Type B pancreatic cell (in vitro differentiated cells): ENCODE measurements at regions not wholly inside any gene's neighbourhood (a gene's known extent, or its start where the extent isn't known, plus 50 kb on each side); places are given as distances from the start of the nearest gene placed in this dataset.

Source experiments
- DNase-seq: peaks from one replicate; pipeline ENCODE4 v3.0.0; 2021; ENCODE audit warnings: mixed read lengths; ENCODE audit not compliant: unreplicated experiment; ENCODE audit errors: extremely low spot score
- H3K27ac Mint-ChIP-seq: 2 replicates; pipeline ENCODE4 v1.8.0; 2021; ENCODE audit warnings: mild to moderate bottlenecking, mixed read lengths
- H3K27me3 Mint-ChIP-seq: 2 replicates; pipeline ENCODE4 v1.8.0; 2021; ENCODE audit warnings: mixed read lengths
- H3K36me3 Mint-ChIP-seq: 2 replicates; pipeline ENCODE4 v1.8.0; 2021; ENCODE audit warnings: mixed read lengths
- H3K4me1 Mint-ChIP-seq: one replicate; pipeline ENCODE4 v1.8.0; 2021; ENCODE audit warnings: mixed read lengths; ENCODE audit not compliant: unreplicated experiment
- H3K4me3 Mint-ChIP-seq: 2 replicates; pipeline ENCODE4 v1.8.0; 2021; ENCODE audit warnings: mild to moderate bottlenecking, mixed read lengths
- H3K9me3 Mint-ChIP-seq: 2 replicates; pipeline ENCODE4 v1.8.0; 2021; ENCODE audit warnings: mixed read lengths
- CTCF ChIP-seq: fragments of 200-600 bp; sonication (generic); conservative IDR thresholded peaks from 2 replicates; pipeline ENCODE4 v1.5.0; 2021; ENCODE audit warnings: antibody characterized with exemption, mild to moderate bottlenecking

DNA sequence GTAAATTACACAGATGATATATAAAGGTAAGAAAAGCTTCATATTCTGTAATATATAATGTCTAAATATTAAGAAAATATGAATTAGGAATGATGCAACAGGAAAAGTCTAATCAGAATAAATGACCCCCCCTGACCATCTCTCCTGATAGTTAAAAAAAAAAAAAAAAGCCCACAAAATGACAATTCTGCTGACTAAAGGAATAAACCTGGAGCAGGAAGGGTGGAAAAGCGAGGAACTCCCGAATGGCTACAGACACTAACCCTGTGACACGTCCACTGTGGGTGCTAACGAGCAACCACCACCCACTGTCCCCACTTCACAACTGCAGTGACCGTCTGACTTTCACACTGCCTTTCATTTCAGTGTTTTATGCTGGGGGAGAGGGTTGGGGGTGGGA is 67.6 kb upstream of the FOXQ1 start:
- Mint-ChIP-seq H3K36me3 (no peaks in the 10 kb centered on the region), H3K9me3 (no peaks in the 10 kb centered on the region), H3K4me1 (peaks cover 4% of the 10 kb centered on the region), H3K27me3 (peaks cover 11% of the 10 kb centered on the region), H3K4me3 (no peak overlapping the region), H3K27ac (no peak overlapping the region)
- TF ChIP-seq CTCF: no peak
- DNase-seq: no peak

- no peaks in the 10 kb centered on the region for H3K9me3 Mint-ChIP-seq
- no peak overlapping the region for H3K4me3 Mint-ChIP-seq
- H3K27me3 Mint-ChIP-seq: peaks cover 18% of the 10 kb centered on the region
- no peaks in the 10 kb centered on the region for H3K36me3 Mint-ChIP-seq
- H3K27ac Mint-ChIP-seq: no peak overlapping the region
- H3K4me1 Mint-ChIP-seq: peaks cover 4% of the 10 kb centered on the region
- no peak for DNase-seq
- TF ChIP-seq CTCF: no peak
Measured at GRCh38 chr6:1242446-1242845, 69.5 kb upstream of the FOXQ1 start.

DNA sequence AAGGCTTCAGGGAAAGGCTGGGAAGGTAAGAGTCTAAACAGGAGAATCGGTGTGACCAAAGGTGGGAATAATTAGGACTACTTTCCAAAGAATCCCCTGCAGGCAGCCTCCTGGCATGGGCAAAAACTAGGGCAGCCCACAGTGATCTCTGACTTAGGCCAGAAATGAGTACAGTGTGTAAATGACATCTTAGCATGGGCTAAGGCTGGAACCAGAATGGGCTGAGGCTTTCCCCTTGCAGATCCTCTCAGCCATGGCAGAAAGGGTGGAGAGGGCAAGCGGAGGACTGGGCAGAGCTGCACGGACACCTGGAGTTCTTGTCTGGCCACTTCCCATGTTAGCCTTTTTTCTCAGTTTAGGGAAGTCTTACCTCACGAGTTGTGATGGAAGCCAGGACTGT is 69.9 kb upstream of the FOXQ1 start:
- DNase-seq: no peak
- Mint-ChIP-seq H3K36me3 (no peaks in the 10 kb centered on the region), H3K4me1 (peaks cover 4% of the 10 kb centered on the region), H3K4me3 (no peak overlapping the region), H3K27me3 (peaks cover 19% of the 10 kb centered on the region), H3K9me3 (no peaks in the 10 kb centered on the region), H3K27ac (no peak overlapping the region)
- no peak for TF ChIP-seq CTCF

GRCh38 chr6:1240766-1241318 is 71.1 kb upstream of the FOXQ1 start:
- Mint-ChIP-seq H3K4me3 (no peak overlapping the region), H3K4me1 (peaks cover 4% of the 10 kb centered on the region), H3K36me3 (no peaks in the 10 kb centered on the region), H3K27ac (no peak overlapping the region), H3K9me3 (no peaks in the 10 kb centered on the region), H3K27me3 (peaks cover 24% of the 10 kb centered on the region)
- TF ChIP-seq CTCF: no peak
- no peak for DNase-seq

- H3K27ac Mint-ChIP-seq: no peak overlapping the region
- no peak overlapping the region for H3K4me3 Mint-ChIP-seq
- no peak for TF ChIP-seq CTCF
- H3K27me3 Mint-ChIP-seq: peaks cover 24% of the 10 kb centered on the region
- peaks cover 4% of the 10 kb centered on the region for H3K4me1 Mint-ChIP-seq
- H3K36me3 Mint-ChIP-seq: no peaks in the 10 kb centered on the region
- H3K9me3 Mint-ChIP-seq: no peaks in the 10 kb centered on the region
- no peak for DNase-seq
Measured at GRCh38 chr6:1239805-1240204, 72.1 kb upstream of the FOXQ1 start.

DNA sequence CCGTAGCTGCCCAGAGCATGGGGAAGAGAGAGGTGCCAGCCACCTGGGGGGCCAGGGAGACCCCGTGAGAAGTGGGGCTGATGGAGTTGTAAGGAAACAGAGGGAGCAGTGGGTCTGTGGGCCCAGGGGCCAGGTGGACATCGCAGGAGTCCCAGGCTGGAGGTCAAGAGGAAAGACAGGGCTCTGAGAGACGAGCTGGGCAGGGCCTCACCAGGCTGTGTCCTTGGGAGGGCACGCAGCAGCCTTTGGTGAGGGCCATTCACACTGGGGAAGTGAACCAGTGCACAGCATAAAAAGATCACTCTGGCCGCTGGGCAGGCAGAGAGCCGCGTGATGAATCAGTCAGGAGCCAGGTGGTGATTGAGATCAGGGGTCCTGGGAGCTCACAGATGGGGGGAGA is 73.9 kb upstream of the FOXQ1 start:
- no peak overlapping the region for H3K4me3 Mint-ChIP-seq
- H3K27ac Mint-ChIP-seq: no peak overlapping the region
- H3K36me3 Mint-ChIP-seq: no peaks in the 10 kb centered on the region
- H3K27me3 Mint-ChIP-seq: peaks cover 31% of the 10 kb centered on the region
- no peak for DNase-seq
- no peak for TF ChIP-seq CTCF
- H3K4me1 Mint-ChIP-seq: peaks cover 4% of the 10 kb centered on the region
- no peaks in the 10 kb centered on the region for H3K9me3 Mint-ChIP-seq
